Activated naive CD4-positive, alpha-beta T cell treated with anti-CD3 and anti-CD28 coated beads for 36 hours (primary cell): ENCODE measurements at regions not wholly inside any gene's neighbourhood (a gene's known extent, or its start where the extent isn't known, plus 50 kb on each side); places are given as distances from the start of the nearest gene placed in this dataset.
"Not testable (repeated sequence)": the region's sequence is repeated elsewhere in the genome, so short reads cannot be mapped to it uniquely, and the experiment has no call there.

ENCODE experiments used
- CTCF ChIA-PET: fragments of 350-600 bp; sonication (Branson Sonifier 250); formaldehyde crosslinking; loops from one replicate; lab custom pipeline; 2021; ENCODE audit warnings: antibody characterized with exemption; lab: Charles Lee
- DNase-seq: peaks from one replicate; pipeline ENCODE4 v3.0.0-alpha.2; 2020
- H3K27ac Mint-ChIP-seq: one replicate; pipeline ENCODE4 v1.8.0; 2021; ENCODE audit warnings: mild to moderate bottlenecking, mixed read lengths
- H3K27me3 Mint-ChIP-seq: one replicate; pipeline ENCODE4 v1.8.0; 2021; ENCODE audit warnings: low read depth, mixed read lengths
- H3K36me3 Mint-ChIP-seq: one replicate; pipeline ENCODE4 v1.8.0; 2021; ENCODE audit warnings: low read depth, mixed read lengths
- H3K4me1 Mint-ChIP-seq: one replicate; pipeline ENCODE4 v1.8.0; 2021; ENCODE audit warnings: low read depth, mixed read lengths
- H3K4me3 Mint-ChIP-seq: one replicate; pipeline ENCODE4 v1.8.0; 2021; ENCODE audit warnings: mild to moderate bottlenecking, moderate library complexity, mixed read lengths
- H3K9me3 Mint-ChIP-seq: one replicate; pipeline ENCODE4 v1.8.0; 2021; ENCODE audit warnings: mixed read lengths
- intact Hi-C: fragments of 100-400 bp; cut with micrococcal nuclease; formaldehyde crosslinking; loops from one replicate; pipeline ENCODE4 v1.15.1; 2023

GRCh38 chr1:88502886-88503285 lies 181.2 kb upstream of the PKN2 start:
- peaks cover 6% of the 10 kb centered on the region for H3K27me3 Mint-ChIP-seq
- H3K9me3 Mint-ChIP-seq, result no peaks in the 10 kb centered on the region
- H3K36me3 Mint-ChIP-seq, result no peaks in the 10 kb centered on the region
- H3K27ac Mint-ChIP-seq, result no peak overlapping the region
- CTCF ChIA-PET, result interaction anchor here (0.7 kb wide), 1 partner anchor 590 kb away, joined by 3 read pairs; no protein-coding TSS in a partner anchor
- intact Hi-C loops, result no loop called here
- DNase-seq, result no peak
- H3K4me1 Mint-ChIP-seq, result no peaks in the 10 kb centered on the region
- H3K4me3 Mint-ChIP-seq, result no peak overlapping the region

GRCh38 chr1:88503646-88504045 lies 180.4 kb upstream of the PKN2 start:
- CTCF ChIA-PET, result no interaction called here
- H3K27ac Mint-ChIP-seq, result no peak overlapping the region
- H3K4me3 Mint-ChIP-seq, result no peak overlapping the region
- peaks cover 6% of the 10 kb centered on the region for H3K27me3 Mint-ChIP-seq
- no peaks in the 10 kb centered on the region for H3K36me3 Mint-ChIP-seq
- H3K9me3 Mint-ChIP-seq, result no peaks in the 10 kb centered on the region
- DNase-seq, result no peak
- intact Hi-C loops, result no loop called here
- H3K4me1 Mint-ChIP-seq, result no peaks in the 10 kb centered on the region

DNA sequence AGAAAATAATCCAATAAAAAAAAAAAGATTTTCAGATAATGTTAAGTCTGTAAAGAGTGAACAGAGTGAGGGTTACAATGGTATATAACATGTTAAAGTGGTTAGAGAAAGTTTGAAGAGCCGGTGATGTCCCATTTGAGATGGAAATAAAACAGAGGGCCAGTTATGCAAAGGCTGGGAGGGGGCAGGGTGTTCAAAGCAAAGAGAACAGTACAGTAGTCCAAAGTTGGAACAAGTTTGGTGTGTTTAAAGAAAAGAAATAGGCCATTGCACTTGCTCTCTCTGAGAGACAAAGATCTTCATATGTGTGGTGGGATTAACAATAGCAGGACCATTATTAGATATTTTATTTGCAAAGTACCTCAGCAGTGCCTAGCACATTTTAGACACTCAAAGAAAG lies 179.5 kb upstream of the PKN2 start:
- no peaks in the 10 kb centered on the region for H3K4me1 Mint-ChIP-seq
- no peaks in the 10 kb centered on the region for H3K9me3 Mint-ChIP-seq
- H3K27ac Mint-ChIP-seq, result no peak overlapping the region
- DNase-seq, result no peak
- H3K36me3 Mint-ChIP-seq, result no peaks in the 10 kb centered on the region
- H3K4me3 Mint-ChIP-seq, result no peak overlapping the region
- H3K27me3 Mint-ChIP-seq, result peaks cover 6% of the 10 kb centered on the region
- intact Hi-C loops, result no loop called here
- CTCF ChIA-PET, result interaction anchor here (0.7 kb wide), 1 partner anchor 18 kb away, joined by 5 read pairs; no protein-coding TSS in a partner anchor

DNA sequence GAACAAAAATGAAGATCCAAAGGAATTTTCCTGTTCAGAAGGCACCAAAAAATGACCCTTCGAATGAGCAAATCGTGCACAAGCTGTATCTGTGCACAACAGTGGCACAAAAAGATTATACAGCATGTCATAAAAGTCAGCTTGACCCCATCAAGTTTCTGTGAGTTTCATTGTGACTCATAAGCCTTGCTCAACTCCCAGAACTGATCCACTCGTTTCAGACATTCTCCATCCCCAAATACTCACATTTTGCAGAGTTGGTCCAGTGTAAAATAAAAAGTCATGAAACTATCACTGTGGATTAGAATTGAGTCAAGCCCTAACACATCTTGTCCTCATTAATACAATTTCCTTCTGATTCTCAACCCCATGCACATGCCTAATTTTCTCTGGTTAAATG lies 174.7 kb upstream of the PKN2 start:
- intact Hi-C loops, result no loop called here
- H3K27ac Mint-ChIP-seq, result no peak overlapping the region
- H3K4me1 Mint-ChIP-seq, result no peaks in the 10 kb centered on the region
- DNase-seq, result no peak
- no peaks in the 10 kb centered on the region for H3K36me3 Mint-ChIP-seq
- H3K4me3 Mint-ChIP-seq, result no peak overlapping the region
- CTCF ChIA-PET, result interaction anchor here (0.7 kb wide), 1 partner anchor 87 kb away, joined by 5 read pairs; no protein-coding TSS in a partner anchor
- H3K9me3 Mint-ChIP-seq, result no peaks in the 10 kb centered on the region
- H3K27me3 Mint-ChIP-seq, result peaks cover 4% of the 10 kb centered on the region

GRCh38 chr1:88514544-88515060 lies 169.5 kb upstream of the PKN2 start:
- CTCF ChIA-PET, result no interaction called here
- Mint-ChIP-seq H3K4me3 (no peak overlapping the region), H3K9me3 (no peaks in the 10 kb centered on the region), H3K36me3 (no peaks in the 10 kb centered on the region), H3K27ac (no peak overlapping the region), H3K4me1 (no peaks in the 10 kb centered on the region), H3K27me3 (peaks cover 7% of the 10 kb centered on the region)
- intact Hi-C loops, result no loop called here
- no peak for DNase-seq

DNA sequence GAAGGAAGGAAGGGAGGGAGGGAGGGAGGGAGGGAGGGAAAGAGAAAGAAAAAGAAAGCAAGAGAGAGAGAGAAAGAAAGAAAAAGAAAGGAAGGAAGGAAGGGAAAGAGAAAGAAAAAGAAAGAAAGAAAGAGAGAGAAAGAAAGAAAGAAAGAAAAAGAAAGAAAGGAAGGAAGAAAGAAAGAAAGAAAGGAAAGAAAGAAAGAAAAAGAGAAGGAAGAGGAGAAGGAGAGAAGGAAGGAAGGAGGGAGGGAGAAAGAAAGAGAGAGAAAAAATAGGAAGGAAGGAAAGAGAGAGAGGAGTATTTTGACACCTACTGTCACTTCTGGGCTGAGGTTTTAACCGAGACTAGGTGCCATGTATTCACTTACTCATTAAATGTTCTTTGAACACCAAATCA lies 166.6 kb upstream of the PKN2 start:
- H3K4me3 Mint-ChIP-seq, H3K9me3 Mint-ChIP-seq, H3K27ac Mint-ChIP-seq, H3K4me1 Mint-ChIP-seq, H3K36me3 Mint-ChIP-seq, CTCF ChIA-PET, DNase-seq, H3K27me3 Mint-ChIP-seq, intact Hi-C loops: not testable (repeated sequence)

GRCh38 chr1:88519156-88519555 lies 164.9 kb upstream of the PKN2 start:
- DNase-seq, result no peak
- Mint-ChIP-seq H3K27ac (no peak overlapping the region), H3K4me3 (no peak overlapping the region), H3K9me3 (no peaks in the 10 kb centered on the region), H3K4me1 (no peaks in the 10 kb centered on the region), H3K36me3 (no peaks in the 10 kb centered on the region), H3K27me3 (peaks cover 3% of the 10 kb centered on the region)
- intact Hi-C loops, result no loop called here
- CTCF ChIA-PET, result interaction anchor here (0.5 kb wide), 1 partner anchor 8 kb away, joined by 3 read pairs; no protein-coding TSS in a partner anchor

DNA sequence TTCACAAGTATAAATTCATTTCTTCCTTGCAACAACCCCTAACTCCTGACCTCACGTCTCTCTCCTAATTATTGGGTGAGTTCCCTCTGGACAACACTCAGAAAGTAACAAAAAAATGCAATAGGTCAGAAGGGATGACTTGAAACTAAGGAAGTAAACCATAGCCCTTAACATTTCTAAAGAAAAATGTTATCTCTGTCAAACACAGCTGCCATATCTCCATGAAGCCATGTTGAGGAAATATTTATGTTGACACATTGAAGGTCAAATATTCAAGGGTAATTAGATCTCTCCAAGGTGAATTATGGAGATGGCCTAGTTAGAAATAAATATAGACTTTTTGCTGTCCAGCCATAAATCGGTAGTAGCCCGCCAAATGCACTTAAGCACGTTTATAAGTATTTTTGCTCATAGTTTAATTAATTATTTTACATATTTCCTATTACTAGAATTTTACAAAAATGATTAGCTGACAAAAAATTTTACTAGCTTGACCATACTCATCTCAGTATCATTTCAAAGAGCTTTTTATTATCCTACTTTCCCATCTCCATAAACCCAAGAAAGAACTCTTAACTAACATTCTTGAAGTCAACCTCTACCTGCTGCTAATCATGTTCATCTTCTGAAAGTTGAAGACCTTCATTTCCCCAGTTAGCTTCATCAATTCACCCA lies 160.1 kb upstream of the PKN2 start:
- intact Hi-C loops, result no loop called here
- H3K36me3 Mint-ChIP-seq, result no peaks in the 10 kb centered on the region
- CTCF ChIA-PET, result no interaction called here
- H3K4me3 Mint-ChIP-seq, result no peak overlapping the region
- no peaks in the 10 kb centered on the region for H3K9me3 Mint-ChIP-seq
- no peaks in the 10 kb centered on the region for H3K27me3 Mint-ChIP-seq
- DNase-seq, result no peak
- no peak overlapping the region for H3K27ac Mint-ChIP-seq
- no peaks in the 10 kb centered on the region for H3K4me1 Mint-ChIP-seq

DNA sequence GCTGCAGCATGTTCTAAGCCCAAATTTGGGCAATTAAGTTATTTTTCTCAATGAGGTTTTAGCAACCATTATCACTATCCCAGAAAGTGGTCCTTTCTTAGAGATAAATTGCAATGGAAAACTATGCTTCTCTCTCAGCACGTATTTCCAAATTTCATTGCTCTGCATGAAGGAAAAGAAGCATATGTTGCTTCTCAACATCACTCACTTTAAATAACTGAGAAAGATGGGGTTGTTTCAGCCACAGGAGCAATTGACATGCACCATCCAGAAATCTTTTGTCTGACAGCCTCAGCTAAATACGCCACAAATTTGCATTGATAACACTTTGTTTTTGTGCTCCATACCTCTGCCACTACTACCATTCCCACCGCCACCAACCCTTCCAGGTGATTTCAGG lies 157.6 kb upstream of the PKN2 start:
- CTCF ChIA-PET, result no interaction called here

DNA sequence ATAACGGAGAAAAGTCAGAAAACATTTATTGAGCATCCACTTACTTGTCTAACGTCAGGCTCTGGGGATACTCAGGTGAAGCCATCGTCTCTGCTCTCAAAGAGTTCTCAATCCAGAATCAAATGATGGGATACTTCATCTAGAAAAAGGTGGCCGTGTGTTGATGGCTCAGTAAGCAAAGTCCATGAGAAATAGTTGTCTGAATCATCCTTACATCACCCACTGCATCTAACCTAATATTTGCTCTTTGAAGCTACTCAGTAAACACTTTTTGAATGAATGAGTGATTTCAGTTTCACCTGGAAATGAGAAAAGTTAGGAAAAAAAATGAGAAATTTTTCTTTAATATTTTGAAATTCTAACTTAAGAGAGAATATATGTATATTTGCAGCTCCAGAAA lies 155.3 kb upstream of the PKN2 start:
- Mint-ChIP-seq H3K4me1 (no peaks in the 10 kb centered on the region), H3K4me3 (no peak overlapping the region), H3K9me3 (no peaks in the 10 kb centered on the region), H3K27ac (no peak overlapping the region), H3K36me3 (no peaks in the 10 kb centered on the region), H3K27me3 (peaks cover 5% of the 10 kb centered on the region)
- intact Hi-C loops, result no loop called here
- CTCF ChIA-PET, result interaction anchor here (0.6 kb wide), 1 partner anchor 35 kb away, joined by 3 read pairs; no protein-coding TSS in a partner anchor
- no peak for DNase-seq

More for the DNA sequence above, 157.6 kb upstream of the PKN2 start:
- Mint-ChIP-seq H3K4me3 (no peak overlapping the region), H3K4me1 (no peaks in the 10 kb centered on the region), H3K27me3 (no peaks in the 10 kb centered on the region), H3K36me3 (no peaks in the 10 kb centered on the region), H3K27ac (no peak overlapping the region), H3K9me3 (no peaks in the 10 kb centered on the region)
- DNase-seq, result no peak
- intact Hi-C loops, result no loop called here

DNA sequence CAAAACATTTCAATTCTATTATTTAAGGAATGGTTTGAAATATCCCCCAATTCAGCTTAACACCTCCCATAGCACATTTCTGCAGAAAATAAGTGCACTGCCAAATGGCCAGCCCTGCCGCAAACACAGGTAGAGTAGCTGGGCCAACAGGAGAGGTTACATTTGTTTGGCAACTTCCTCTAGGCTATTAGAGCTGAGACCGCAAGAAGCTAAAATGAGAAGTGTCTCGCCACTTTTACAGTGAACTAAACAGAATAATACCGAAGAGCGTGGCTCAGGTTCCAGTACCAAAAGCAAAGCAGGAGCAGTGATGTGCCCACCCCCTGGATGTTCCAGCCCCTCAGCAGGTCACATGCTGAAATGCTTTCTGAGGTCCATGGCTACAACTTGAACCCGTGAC lies 154.5 kb upstream of the PKN2 start:
- intact Hi-C loops, result no loop called here
- H3K4me1 Mint-ChIP-seq, result no peaks in the 10 kb centered on the region
- DNase-seq, result no peak
- H3K36me3 Mint-ChIP-seq, result no peaks in the 10 kb centered on the region
- no peaks in the 10 kb centered on the region for H3K9me3 Mint-ChIP-seq
- CTCF ChIA-PET, result interaction anchor here (0.6 kb wide), 1 partner anchor 35 kb away, joined by 3 read pairs; no protein-coding TSS in a partner anchor
- peaks cover 5% of the 10 kb centered on the region for H3K27me3 Mint-ChIP-seq
- no peak overlapping the region for H3K4me3 Mint-ChIP-seq
- no peak overlapping the region for H3K27ac Mint-ChIP-seq

- Mint-ChIP-seq H3K36me3 (no peaks in the 10 kb centered on the region), H3K27ac (no peak overlapping the region), H3K27me3 (peaks cover 5% of the 10 kb centered on the region), H3K4me1 (no peaks in the 10 kb centered on the region), H3K9me3 (no peaks in the 10 kb centered on the region), H3K4me3 (no peak overlapping the region)
- CTCF ChIA-PET, result no interaction called here
- intact Hi-C loops, result no loop called here
- no peak for DNase-seq
Measured at GRCh38 chr1:88530246-88530645, 153.8 kb upstream of the PKN2 start.

GRCh38 chr1:88537787-88538186 lies 146.3 kb upstream of the PKN2 start:
- H3K36me3 Mint-ChIP-seq, result no peaks in the 10 kb centered on the region
- H3K4me3 Mint-ChIP-seq, result no peak overlapping the region
- no peaks in the 10 kb centered on the region for H3K9me3 Mint-ChIP-seq
- peaks cover 2% of the 10 kb centered on the region for H3K27me3 Mint-ChIP-seq
- H3K4me1 Mint-ChIP-seq, result no peaks in the 10 kb centered on the region
- H3K27ac Mint-ChIP-seq, result no peak overlapping the region
- CTCF ChIA-PET, result no interaction called here
- DNase-seq, result no peak
- intact Hi-C loops, result no loop called here
